GM12878 (cell line): ENCODE measurements at regions not wholly inside any gene's neighbourhood (a gene's known extent, or its start where the extent isn't known, plus 50 kb on each side); places are given as distances from the start of the nearest gene placed in this dataset.

Experiments used
- ATAC-seq: fragments of 200-7000 bp; cut with Tn5 transposase; 3 replicates; pipeline ENCODE4 v1.9.1; 2020; ENCODE audit warnings: mild to moderate bottlenecking, moderate library complexity
- BruUV-seq: library from RNA; stranded (reverse); fragments of 400-500 nt; replicated peaks from 2 replicates; lab custom pipeline; 2021; lab: Mats Ljungman, UMichigan
- CTCF ChIA-PET: fragments of 300-600 bp; sonication (Branson Sonifier 250); formaldehyde crosslinking; extraction: SDS; loops from one replicate; lab custom pipeline; 2021; ENCODE audit warnings: inconsistent platforms; lab: Yijun Ruan, JAX
- POLR2A ChIA-PET: fragments of 350-600 bp; formaldehyde crosslinking; extraction: SDS; loops from one replicate; lab custom pipeline; 2021; ENCODE audit warnings: inconsistent platforms; lab: Charles Lee
- RAD21 ChIA-PET: fragments of 300-600 bp; sonication (Branson Sonifier 250); formaldehyde crosslinking; loops from one replicate; lab custom pipeline; 2023; ENCODE audit warnings: antibody characterized with exemption; ENCODE audit not compliant: unreplicated experiment; lab: Charles Lee
- SMC1A ChIA-PET: fragments of 300-600 bp; sonication (Branson Sonifier 250); formaldehyde crosslinking; loops from one replicate; lab custom pipeline; 2023; ENCODE audit not compliant: unreplicated experiment, uncharacterized antibody; lab: Charles Lee
- DNase-seq: peaks from one replicate; pipeline ENCODE4 v3.0.0-alpha.2; 2011; ENCODE audit warnings: low read depth, low spot score
- FAIRE-seq: peaks from 3 replicates; lab custom pipeline; 2011; peaks lifted over from hg19 to GRCh38; lab: Jason Lieb, UNC
- H2AFZ ChIP-seq: 2 replicates; pipeline ENCODE4 v1.6.0; 2011; ENCODE audit warnings: low read depth, low read length, control low read depth; ENCODE audit not compliant: control insufficient read depth
- H3K27ac ChIP-seq: 2 replicates; pipeline ENCODE4 v1.5.1; 2011; ENCODE audit warnings: control low read depth; ENCODE audit not compliant: control insufficient read depth, insufficient read depth
- H3K27me3 ChIP-seq, 2 experiments: replicated peaks in 1 of 2; 2 replicates each; pipeline versions ENCODE4 v1.6.0 to v1.6.1; 2011; ENCODE audit warnings: low read length in 1 of 2; ENCODE audit not compliant: control insufficient read depth in 2 of 2, insufficient read depth in 2 of 2
- H3K36me3 ChIP-seq, 2 experiments: 2 replicates each; pipeline ENCODE4 v1.5.1; 2011; ENCODE audit warnings: low read length in 1 of 2; ENCODE audit not compliant: control insufficient read depth in 2 of 2, insufficient read depth in 2 of 2
- H3K4me1 ChIP-seq: 2 replicates; pipeline ENCODE4 v1.6.1; 2011; ENCODE audit warnings: mild to moderate bottlenecking, low read length, moderate library complexity, mixed read lengths; ENCODE audit not compliant: control insufficient read depth, insufficient read depth
- H3K4me2 ChIP-seq: 2 replicates; pipeline ENCODE4 v1.6.0; 2011; ENCODE audit warnings: control low read depth; ENCODE audit not compliant: control insufficient read depth, insufficient read depth
- H3K4me3 ChIP-seq: fragments of 200-600 bp; sonication (generic); 2 replicates; pipeline ENCODE4 v1.5.1; 2016
- H3K79me2 ChIP-seq: 2 replicates; pipeline ENCODE4 v1.6.0; 2011; ENCODE audit warnings: low read length; ENCODE audit not compliant: control insufficient read depth, insufficient read depth
- H3K9ac ChIP-seq: 2 replicates; pipeline ENCODE4 v1.8.0; 2011; ENCODE audit warnings: low read length, control low read depth, mixed read lengths; ENCODE audit not compliant: control insufficient read depth, insufficient read depth
- H3K9me3 ChIP-seq: replicated peaks from 3 replicates; pipeline ENCODE4 v1.5.1; 2011; ENCODE audit warnings: mild to moderate bottlenecking, low read length; ENCODE audit not compliant: control insufficient read depth, insufficient read depth
- H4K20me1 ChIP-seq: 2 replicates; pipeline ENCODE4 v1.6.0; 2011; ENCODE audit not compliant: control insufficient read depth, insufficient read depth
- BACH1 ChIP-seq: fragments of 450-650 bp; IDR thresholded peaks from 2 replicates; pipeline ENCODE4 v1.6.1; 2017; ENCODE audit warnings: mild to moderate bottlenecking, borderline replicate concordance
- BHLHE40 ChIP-seq, 2 experiments: fragments of 450-650 bp in 1 of 2; IDR thresholded peaks; 2 replicates each; pipeline ENCODE4 v1.6.1; 2011 to 2017; ENCODE audit warnings: low read depth in 2 of 2, borderline replicate concordance in 1 of 2, improper control_type of control experiment in 1 of 2, low read length in 1 of 2, mild to moderate bottlenecking in 1 of 2
- CBX3 ChIP-seq: fragments of 200-600 bp; sonication (generic); IDR thresholded peaks from 2 replicates; pipeline ENCODE4 v1.6.1; 2016; ENCODE audit warnings: low read depth, borderline replicate concordance
- MTA3 ChIP-seq: IDR thresholded peaks from 2 replicates; pipeline ENCODE4 v1.6.1; 2012; ENCODE audit warnings: low read length, inconsistent platforms, borderline replicate concordance
- PML ChIP-seq: IDR thresholded peaks from 2 replicates; pipeline ENCODE4 v1.6.1; 2012; ENCODE audit warnings: low read length, inconsistent platforms
- SMAD1 ChIP-seq: fragments of 450-650 bp; IDR thresholded peaks from 2 replicates; pipeline ENCODE4 v1.6.1; 2018; ENCODE audit warnings: mild to moderate bottlenecking, low read depth; ENCODE audit not compliant: partially characterized antibody
- SMC3 ChIP-seq: IDR thresholded peaks from 2 replicates; pipeline ENCODE4 v1.6.1; 2011; ENCODE audit warnings: low read length, improper control_type of control experiment, borderline replicate concordance
- SUPT20H ChIP-seq: IDR thresholded peaks from 2 replicates; pipeline ENCODE4 v1.6.1; 2011; ENCODE audit warnings: low read depth, mild to moderate bottlenecking, low read length, moderate library complexity, borderline replicate concordance; ENCODE audit not compliant: control insufficient read depth
- WGBS: methylation state at CpG from one replicate; pipeline ENCODE4 v1.1.6; 2016; ENCODE audit warnings: low lambda C conversion rate; ENCODE audit not compliant: insufficient replicate concordance, insufficient coverage; ENCODE audit errors: missing lambda C conversion rate; 5-methylcytosine and 5-hydroxymethylcytosine counted together
- in situ Hi-C: fragments of 300-500 bp; cut with MboI; formaldehyde crosslinking; loops from 9 replicates; pipeline ENCODE4 v1.14.3; 2018; ENCODE audit warnings: mixed read lengths
- intact Hi-C: fragments of 100-400 bp; cut with micrococcal nuclease; formaldehyde crosslinking; loops from one replicate; pipeline ENCODE4 v1.14.2; 2022; ENCODE audit not compliant: unreplicated experiment
- TF ChIP-seq, protein P1 (sequence below), 3 experiments: IDR thresholded peaks in 2 of 3; conservative IDR thresholded peaks in 1 of 3; 2 replicates each; pipeline ENCODE4 v1.5.1; 2011; ENCODE audit warnings: low read depth in 3 of 3, low read length in 3 of 3, mild to moderate bottlenecking in 3 of 3, control low read depth in 2 of 3, moderate library complexity in 2 of 3, inconsistent platforms in 1 of 3, mixed read lengths in 1 of 3; ENCODE audit not compliant: control insufficient read depth in 2 of 3, insufficient read depth in 1 of 3; ENCODE audit errors: extremely low read depth in 1 of 3
- TF ChIP-seq, protein P2 (sequence below): IDR thresholded peaks from 2 replicates; pipeline ENCODE4 v1.6.1; 2012; ENCODE audit warnings: improper control_type of control experiment, low read depth, low read length; ENCODE audit not compliant: insufficient replicate concordance
- TF ChIP-seq, protein P3 (sequence below): IDR thresholded peaks from 2 replicates; pipeline ENCODE4 v1.6.1; 2011; ENCODE audit warnings: low read depth, mild to moderate bottlenecking, low read length, moderate library complexity, borderline replicate concordance; ENCODE audit errors: extremely low read depth

DNA sequence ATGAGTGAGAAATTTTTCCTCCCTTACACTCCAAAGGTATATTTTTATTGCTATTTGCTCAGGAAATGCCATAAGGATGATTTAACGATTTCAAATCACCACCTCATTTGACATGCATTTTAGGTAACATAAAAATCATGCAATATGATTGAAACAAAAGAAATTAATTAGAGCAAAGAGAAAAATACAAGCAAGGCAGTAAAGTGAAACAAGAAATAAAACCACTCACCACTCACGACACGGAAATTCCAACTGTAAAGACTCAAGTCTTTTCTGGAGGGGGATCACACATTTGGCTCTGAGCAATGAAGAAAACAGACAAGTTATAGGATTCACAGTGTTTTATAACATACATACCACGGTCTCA lies 86.8 kb upstream of the ARHGAP29 start:
- no peaks in the 10 kb centered on the region for H4K20me1 ChIP-seq
- CTCF ChIA-PET, result no interaction called here

More for the DNA sequence above, 86.8 kb upstream of the ARHGAP29 start:
- Histone ChIP-seq H3K4me1 (no peaks in the 10 kb centered on the region), H3K4me2 (no peak overlapping the region), H3K9me3 (no peaks in the 10 kb centered on the region), H3K27me3 (peaks cover 2 to 4% of the 10 kb centered on the region in 2 experiments; a peak in 2 of 4 replicates), H3K4me3 (no peak overlapping the region), H3K36me3 (no peaks in the 10 kb centered on the region), H2AFZ (no peak overlapping the region), H3K79me2 (no peaks in the 10 kb centered on the region), H3K27ac (no peak overlapping the region), H3K9ac (no peak overlapping the region)
- DNase-seq (no peak), FAIRE-seq (no peak), ATAC-seq (no peak)
- RAD21 ChIA-PET, result no interaction called here
- POLR2A ChIA-PET, result no interaction called here
- in situ Hi-C loops, result no loop called here
- TF ChIP-seq SMAD1, result no peak
- TF ChIP-seq, protein P1, sequence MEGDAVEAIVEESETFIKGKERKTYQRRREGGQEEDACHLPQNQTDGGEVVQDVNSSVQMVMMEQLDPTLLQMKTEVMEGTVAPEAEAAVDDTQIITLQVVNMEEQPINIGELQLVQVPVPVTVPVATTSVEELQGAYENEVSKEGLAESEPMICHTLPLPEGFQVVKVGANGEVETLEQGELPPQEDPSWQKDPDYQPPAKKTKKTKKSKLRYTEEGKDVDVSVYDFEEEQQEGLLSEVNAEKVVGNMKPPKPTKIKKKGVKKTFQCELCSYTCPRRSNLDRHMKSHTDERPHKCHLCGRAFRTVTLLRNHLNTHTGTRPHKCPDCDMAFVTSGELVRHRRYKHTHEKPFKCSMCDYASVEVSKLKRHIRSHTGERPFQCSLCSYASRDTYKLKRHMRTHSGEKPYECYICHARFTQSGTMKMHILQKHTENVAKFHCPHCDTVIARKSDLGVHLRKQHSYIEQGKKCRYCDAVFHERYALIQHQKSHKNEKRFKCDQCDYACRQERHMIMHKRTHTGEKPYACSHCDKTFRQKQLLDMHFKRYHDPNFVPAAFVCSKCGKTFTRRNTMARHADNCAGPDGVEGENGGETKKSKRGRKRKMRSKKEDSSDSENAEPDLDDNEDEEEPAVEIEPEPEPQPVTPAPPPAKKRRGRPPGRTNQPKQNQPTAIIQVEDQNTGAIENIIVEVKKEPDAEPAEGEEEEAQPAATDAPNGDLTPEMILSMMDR (IDR thresholded peaks at IDR 0.05 in 2 of 3, conservative IDR thresholded peaks at IDR 0.05 in 1 of 3; ENCODE audit: control insufficient read depth in 2 of 3, extremely low read depth in 1 of 3, insufficient read depth in 1 of 3, low read depth in 3 of 3, low read length in 3 of 3), result no peak
- no peak for TF ChIP-seq PML
- no peak for TF ChIP-seq SMC3
- TF ChIP-seq SUPT20H, result no peak
- TF ChIP-seq CBX3, result no peak
- no peak for TF ChIP-seq BACH1
- TF ChIP-seq, protein P2, sequence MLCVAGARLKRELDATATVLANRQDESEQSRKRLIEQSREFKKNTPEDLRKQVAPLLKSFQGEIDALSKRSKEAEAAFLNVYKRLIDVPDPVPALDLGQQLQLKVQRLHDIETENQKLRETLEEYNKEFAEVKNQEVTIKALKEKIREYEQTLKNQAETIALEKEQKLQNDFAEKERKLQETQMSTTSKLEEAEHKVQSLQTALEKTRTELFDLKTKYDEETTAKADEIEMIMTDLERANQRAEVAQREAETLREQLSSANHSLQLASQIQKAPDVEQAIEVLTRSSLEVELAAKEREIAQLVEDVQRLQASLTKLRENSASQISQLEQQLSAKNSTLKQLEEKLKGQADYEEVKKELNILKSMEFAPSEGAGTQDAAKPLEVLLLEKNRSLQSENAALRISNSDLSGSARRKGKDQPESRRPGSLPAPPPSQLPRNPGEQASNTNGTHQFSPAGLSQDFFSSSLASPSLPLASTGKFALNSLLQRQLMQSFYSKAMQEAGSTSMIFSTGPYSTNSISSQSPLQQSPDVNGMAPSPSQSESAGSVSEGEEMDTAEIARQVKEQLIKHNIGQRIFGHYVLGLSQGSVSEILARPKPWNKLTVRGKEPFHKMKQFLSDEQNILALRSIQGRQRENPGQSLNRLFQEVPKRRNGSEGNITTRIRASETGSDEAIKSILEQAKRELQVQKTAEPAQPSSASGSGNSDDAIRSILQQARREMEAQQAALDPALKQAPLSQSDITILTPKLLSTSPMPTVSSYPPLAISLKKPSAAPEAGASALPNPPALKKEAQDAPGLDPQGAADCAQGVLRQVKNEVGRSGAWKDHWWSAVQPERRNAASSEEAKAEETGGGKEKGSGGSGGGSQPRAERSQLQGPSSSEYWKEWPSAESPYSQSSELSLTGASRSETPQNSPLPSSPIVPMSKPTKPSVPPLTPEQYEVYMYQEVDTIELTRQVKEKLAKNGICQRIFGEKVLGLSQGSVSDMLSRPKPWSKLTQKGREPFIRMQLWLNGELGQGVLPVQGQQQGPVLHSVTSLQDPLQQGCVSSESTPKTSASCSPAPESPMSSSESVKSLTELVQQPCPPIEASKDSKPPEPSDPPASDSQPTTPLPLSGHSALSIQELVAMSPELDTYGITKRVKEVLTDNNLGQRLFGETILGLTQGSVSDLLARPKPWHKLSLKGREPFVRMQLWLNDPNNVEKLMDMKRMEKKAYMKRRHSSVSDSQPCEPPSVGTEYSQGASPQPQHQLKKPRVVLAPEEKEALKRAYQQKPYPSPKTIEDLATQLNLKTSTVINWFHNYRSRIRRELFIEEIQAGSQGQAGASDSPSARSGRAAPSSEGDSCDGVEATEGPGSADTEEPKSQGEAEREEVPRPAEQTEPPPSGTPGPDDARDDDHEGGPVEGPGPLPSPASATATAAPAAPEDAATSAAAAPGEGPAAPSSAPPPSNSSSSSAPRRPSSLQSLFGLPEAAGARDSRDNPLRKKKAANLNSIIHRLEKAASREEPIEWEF, result no peak
- no peak for TF ChIP-seq BHLHE40 (IDR thresholded peaks at IDR 0.05; ENCODE audit: borderline replicate concordance in 1 of 2, low read depth in 2 of 2, low read length in 1 of 2)
- TF ChIP-seq MTA3, result no peak
- TF ChIP-seq, protein P3, sequence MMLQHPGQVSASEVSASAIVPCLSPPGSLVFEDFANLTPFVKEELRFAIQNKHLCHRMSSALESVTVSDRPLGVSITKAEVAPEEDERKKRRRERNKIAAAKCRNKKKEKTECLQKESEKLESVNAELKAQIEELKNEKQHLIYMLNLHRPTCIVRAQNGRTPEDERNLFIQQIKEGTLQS, result no peak
- intact Hi-C loops, result no loop called here
- no TSS peak for BruUV-seq
- 42% methylated on average over 4 of the region's 4 CpGs for WGBS
- SMC1A ChIA-PET, result no interaction called here
